H7 (cell line): ENCODE measurements at regions not wholly inside any gene's neighbourhood (a gene's known extent, or its start where the extent isn't known, plus 50 kb on each side); places are given as distances from the start of the nearest gene placed in this dataset.

Experiments
- DNase-seq: peaks from one replicate; pipeline ENCODE4 v3.0.0; 2012
- H3K27me3 ChIP-seq: 2 replicates; pipeline ENCODE4 v1.6.0; 2011; ENCODE audit warnings: mild to moderate bottlenecking, low read length; ENCODE audit not compliant: control insufficient read depth, insufficient read depth
- H3K36me3 ChIP-seq: replicated peaks from 2 replicates; pipeline ENCODE4 v1.5.1; 2011; ENCODE audit warnings: low read length; ENCODE audit not compliant: control insufficient read depth, insufficient read depth
- H3K4me3 ChIP-seq: 2 replicates; pipeline ENCODE4 v1.5.1; 2011; ENCODE audit warnings: low read depth, mild to moderate bottlenecking, control low read depth, low read length, moderate library complexity; ENCODE audit not compliant: insufficient read depth

- no peaks in the 10 kb centered on the region for H3K36me3 ChIP-seq
- no peaks in the 10 kb centered on the region for H3K27me3 ChIP-seq
- no peak overlapping the region for H3K4me3 ChIP-seq
- no peak for DNase-seq
These were observed 97.6 kb upstream of the ADAMTS19 start for GRCh38 chr5:129362456-129362855.

- Histone ChIP-seq H3K4me3 (no peak overlapping the region), H3K27me3 (no peaks in the 10 kb centered on the region), H3K36me3 (no peaks in the 10 kb centered on the region)
- no peak for DNase-seq
These were observed 96.1 kb upstream of the ADAMTS19 start for GRCh38 chr5:129363991-129364390.

DNA sequence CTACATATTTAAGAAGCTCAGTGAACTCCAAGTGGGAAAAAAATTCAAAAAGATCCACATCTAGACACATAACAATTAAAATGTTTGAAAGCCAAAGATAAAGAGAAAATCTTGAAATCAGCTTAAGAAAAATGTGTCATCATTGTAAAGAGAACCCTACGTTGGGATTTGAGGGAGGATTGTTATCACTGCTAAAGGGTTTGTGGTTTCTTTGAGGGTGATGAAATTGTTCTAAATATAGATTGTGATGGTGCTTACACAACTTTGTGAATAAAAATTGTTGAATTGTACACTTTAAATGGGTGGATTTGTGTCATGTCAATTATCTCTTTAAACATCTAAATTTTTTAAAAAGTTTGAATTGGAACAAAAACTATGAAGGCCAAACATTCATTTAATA lies 92.2 kb upstream of the ADAMTS19 start:
- no peak for DNase-seq
- no peaks in the 10 kb centered on the region for H3K27me3 ChIP-seq
- no peak overlapping the region for H3K4me3 ChIP-seq
- H3K36me3 ChIP-seq, result no peaks in the 10 kb centered on the region

DNA sequence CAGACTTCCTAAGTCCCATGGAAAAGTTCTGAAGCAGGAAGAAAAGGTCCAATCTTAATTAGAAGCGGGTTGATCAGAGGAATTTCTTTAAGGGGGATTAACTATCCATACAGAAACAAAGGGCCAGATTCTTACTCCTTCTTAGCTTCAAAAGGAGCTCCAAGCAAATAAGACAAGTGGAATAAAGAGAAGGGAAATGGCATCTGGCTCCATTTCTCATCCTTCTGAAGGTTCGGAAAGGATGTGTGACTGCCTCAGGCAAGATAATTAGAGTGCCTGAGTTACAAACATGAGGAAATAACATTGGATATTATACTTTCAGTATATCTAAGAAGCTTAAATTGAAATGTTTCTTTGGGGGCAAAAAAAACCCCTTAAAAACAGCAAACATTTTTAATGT lies 88.1 kb upstream of the ADAMTS19 start:
- no peak for DNase-seq
- H3K27me3 ChIP-seq, result no peaks in the 10 kb centered on the region
- no peak overlapping the region for H3K4me3 ChIP-seq
- no peaks in the 10 kb centered on the region for H3K36me3 ChIP-seq

DNA sequence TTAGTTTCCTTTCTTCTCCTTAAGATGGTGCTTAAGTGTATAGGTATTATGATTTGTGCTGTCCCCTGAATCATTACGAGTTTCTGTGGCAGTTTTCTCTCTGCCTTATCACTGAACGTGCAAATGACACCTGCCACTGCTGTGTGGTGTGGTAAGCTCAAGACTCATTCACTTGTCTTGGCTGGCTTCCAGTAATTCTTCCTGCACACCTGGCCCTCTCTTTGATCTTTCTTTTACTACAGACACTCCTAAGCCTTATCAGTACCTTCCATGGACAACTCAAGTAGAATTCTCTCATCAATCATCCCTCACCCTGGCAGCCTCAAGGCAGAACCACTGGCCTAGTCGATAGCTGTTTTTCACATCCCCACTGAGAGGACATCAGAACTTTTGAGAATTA lies 82.6 kb upstream of the ADAMTS19 start:
- no peaks in the 10 kb centered on the region for H3K27me3 ChIP-seq
- H3K36me3 ChIP-seq, result no peaks in the 10 kb centered on the region
- DNase-seq, result no peak
- no peak overlapping the region for H3K4me3 ChIP-seq

- Histone ChIP-seq H3K36me3 (no peaks in the 10 kb centered on the region), H3K4me3 (no peak overlapping the region), H3K27me3 (no peaks in the 10 kb centered on the region)
- DNase-seq, result no peak
These were observed 81.1 kb upstream of the ADAMTS19 start for GRCh38 chr5:129378961-129379360.

GRCh38 chr5:129379406-129379805 lies 80.7 kb upstream of the ADAMTS19 start:
- H3K27me3 ChIP-seq, result no peaks in the 10 kb centered on the region
- no peak for DNase-seq
- H3K4me3 ChIP-seq, result no peak overlapping the region
- H3K36me3 ChIP-seq, result no peaks in the 10 kb centered on the region

- DNase-seq, result no peak
- H3K36me3 ChIP-seq, result no peaks in the 10 kb centered on the region
- no peaks in the 10 kb centered on the region for H3K27me3 ChIP-seq
- H3K4me3 ChIP-seq, result no peak overlapping the region
These were observed 77.0 kb upstream of the ADAMTS19 start for GRCh38 chr5:129382921-129383672.

- DNase-seq, result no peak
- Histone ChIP-seq H3K36me3 (no peaks in the 10 kb centered on the region), H3K4me3 (no peak overlapping the region), H3K27me3 (no peaks in the 10 kb centered on the region)
These were observed 75.9 kb upstream of the ADAMTS19 start for GRCh38 chr5:129384193-129384592.

GRCh38 chr5:129384736-129385135 lies 75.4 kb upstream of the ADAMTS19 start:
- Histone ChIP-seq H3K36me3 (no peaks in the 10 kb centered on the region), H3K4me3 (no peak overlapping the region), H3K27me3 (no peaks in the 10 kb centered on the region)
- DNase-seq, result no peak

GRCh38 chr5:129387944-129388343 lies 72.2 kb upstream of the ADAMTS19 start:
- Histone ChIP-seq H3K4me3 (no peak overlapping the region), H3K27me3 (no peaks in the 10 kb centered on the region), H3K36me3 (no peaks in the 10 kb centered on the region)
- no peak for DNase-seq

DNA sequence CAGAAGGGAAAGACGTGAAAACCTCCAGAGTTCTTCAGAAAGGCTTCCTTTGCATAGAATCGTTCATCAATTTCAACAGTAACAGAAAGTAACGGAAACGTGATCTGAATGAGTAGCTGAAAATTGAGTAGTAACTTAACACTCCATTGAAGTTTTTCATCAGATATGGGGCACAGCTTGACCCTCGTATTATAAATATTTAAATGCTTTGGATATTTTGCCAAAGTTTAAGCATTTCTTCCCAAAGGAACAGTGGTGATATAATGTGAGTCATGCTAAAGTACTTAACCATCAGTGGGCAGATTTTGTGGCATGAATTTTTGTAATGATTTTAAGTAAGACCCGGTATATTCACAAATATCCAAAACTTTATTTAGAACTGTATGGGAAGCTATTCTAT lies 67.4 kb upstream of the ADAMTS19 start:
- H3K27me3 ChIP-seq, result no peaks in the 10 kb centered on the region
- no peak overlapping the region for H3K4me3 ChIP-seq
- no peaks in the 10 kb centered on the region; the same call in 1 of the 2 replicates for H3K36me3 ChIP-seq
- no peak for DNase-seq

DNA sequence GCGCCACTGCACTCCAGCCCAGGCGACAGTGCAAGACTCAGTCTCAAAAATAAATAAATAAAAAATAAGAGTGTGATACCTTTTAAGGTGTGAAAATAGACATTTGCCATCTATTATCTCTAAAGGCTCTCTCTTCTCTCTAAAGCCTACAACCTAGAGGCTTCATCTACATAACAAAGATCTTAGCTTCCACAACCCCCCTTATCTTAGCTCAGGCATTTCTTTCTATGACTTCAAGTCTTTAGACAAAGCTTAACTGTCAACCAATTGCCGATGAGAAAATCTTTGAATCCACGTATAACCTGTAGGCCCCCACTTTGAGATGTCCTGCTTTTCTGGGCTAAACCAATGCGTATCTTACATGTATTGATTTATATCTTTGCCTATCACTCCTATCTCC lies 64.9 kb upstream of the ADAMTS19 start:
- Histone ChIP-seq H3K27me3 (no peaks in the 10 kb centered on the region), H3K36me3 (no peaks in the 10 kb centered on the region; the same call in 1 of the 2 replicates), H3K4me3 (no peak overlapping the region)
- DNase-seq, result no peak

DNA sequence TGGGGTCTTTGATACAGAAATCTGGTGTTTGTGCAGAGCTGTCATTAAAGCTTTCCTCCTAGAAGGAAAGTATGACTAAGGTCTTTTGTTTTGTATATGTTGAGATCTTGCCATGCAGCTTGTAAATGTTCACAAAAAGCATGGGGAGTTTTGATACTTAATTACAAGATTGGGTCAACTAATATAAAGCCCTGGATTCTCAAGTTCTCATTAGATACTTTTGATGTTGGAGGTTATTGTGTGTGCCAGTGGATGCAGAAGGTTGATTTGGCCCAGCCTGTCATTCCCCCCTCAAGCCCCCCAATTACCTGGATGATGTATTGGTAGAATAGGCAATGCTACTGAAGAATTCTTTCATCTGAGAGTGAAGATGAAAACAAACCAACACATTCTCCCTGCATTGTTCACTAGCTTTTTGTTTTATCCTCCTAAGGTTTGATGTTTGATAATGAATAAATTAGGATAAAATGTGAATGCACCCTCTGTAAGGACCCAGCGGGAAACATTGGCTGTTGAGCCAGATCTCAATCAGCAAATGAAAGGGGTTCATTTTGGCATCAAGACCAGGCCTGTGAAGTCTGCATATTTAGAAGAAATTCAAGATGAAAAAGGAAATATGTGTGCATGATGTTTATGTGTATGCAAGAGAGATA lies 61.9 kb upstream of the ADAMTS19 start:
- Histone ChIP-seq H3K4me3 (no peak overlapping the region), H3K36me3 (no peaks in the 10 kb centered on the region; the same call in 1 of the 2 replicates), H3K27me3 (no peaks in the 10 kb centered on the region)
- DNase-seq, result peak; percentile 8

DNA sequence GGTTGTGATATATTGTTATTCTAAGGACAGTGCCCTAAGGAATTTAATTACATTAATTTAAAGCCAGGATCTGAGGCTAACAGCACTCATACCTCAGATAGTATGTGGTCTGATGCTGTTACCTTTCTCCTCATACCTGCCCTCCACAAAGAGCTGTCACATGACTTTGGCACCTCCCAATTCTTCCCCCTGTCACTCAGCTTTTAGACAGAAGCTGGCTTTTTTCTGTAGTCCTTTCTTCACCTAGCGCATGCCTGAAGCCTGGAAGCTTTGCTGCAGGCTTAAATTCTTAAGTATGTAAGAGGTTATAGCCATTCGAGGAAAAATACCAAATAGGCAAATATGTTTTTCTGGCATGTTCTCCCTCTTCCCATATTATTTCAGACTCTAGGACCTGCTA lies 61.0 kb upstream of the ADAMTS19 start:
- DNase-seq, result peak; percentile 19
- no peaks in the 10 kb centered on the region for H3K27me3 ChIP-seq
- H3K4me3 ChIP-seq, result no peak overlapping the region
- H3K36me3 ChIP-seq, result no peaks in the 10 kb centered on the region; the same call in 1 of the 2 replicates
